Stomach (tissue), 4 donors: ENCODE measurements at regions not wholly inside any gene's neighbourhood (a gene's known extent, or its start where the extent isn't known, plus 50 kb on each side); places are given as distances from the start of the nearest gene placed in this dataset.

Experiments
- CTCF ChIP-seq, 7 experiments: fragments of 450-650 bp in 4 of 7; fragments of 200-600 bp in 3 of 7; sonication (generic) in 3 of 7; IDR thresholded peaks; one replicate each; pipeline ENCODE4 v1.5.1; 2016 to 2019; ENCODE audit warnings: antibody characterized with exemption in 7 of 7, control low read depth in 2 of 7, mild to moderate bottlenecking in 1 of 7
- EP300 ChIP-seq: sonication (generic); formaldehyde crosslinking; IDR thresholded peaks from one replicate; pipeline ENCODE4 v1.6.1; 2017; ENCODE audit warnings: antibody characterized with exemption
- POLR2A ChIP-seq, 4 donors: fragments of 450-650 bp; IDR thresholded peaks; one replicate each; pipeline ENCODE4 v1.6.1; 2016; ENCODE audit warnings: antibody characterized with exemption in 4 of 4, control low read depth in 2 of 4, mild to moderate bottlenecking in 1 of 4, moderate library complexity in 1 of 4

DNA sequence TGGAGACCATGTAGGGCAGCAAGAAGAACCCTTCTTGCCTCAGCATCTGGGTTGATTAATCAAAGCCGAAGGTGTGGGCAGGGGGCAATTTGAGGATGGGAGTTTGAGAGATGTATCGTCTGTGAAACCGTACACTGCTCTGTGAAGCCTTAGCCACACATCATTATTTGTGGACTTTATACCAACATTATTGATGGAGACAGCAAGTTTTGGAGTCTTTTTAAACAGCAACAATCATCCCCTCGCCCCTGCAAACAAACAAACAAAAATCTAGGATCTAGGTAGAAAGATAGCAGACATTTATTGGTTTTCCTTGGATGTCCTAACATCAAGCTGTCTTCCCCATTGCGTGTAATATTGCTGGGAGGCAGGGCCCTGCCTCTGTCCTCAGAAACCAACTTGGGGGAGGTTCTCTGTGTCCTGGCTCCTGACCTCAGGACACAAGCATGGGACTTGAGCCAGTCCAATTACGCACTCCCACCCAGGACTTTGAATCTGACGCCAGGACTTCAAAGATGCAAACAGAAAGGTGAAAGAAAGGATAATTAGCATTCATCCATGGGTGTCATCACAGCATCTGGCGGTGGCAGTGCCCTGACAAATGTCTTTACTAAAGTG is 61.6 kb upstream of the PLET1 start:
- TF ChIP-seq CTCF (IDR thresholded peaks at IDR 0.05) (no peak), POLR2A (IDR thresholded peaks at IDR 0.05) (no peak), EP300 (no peak)
